GM21381 (cell line): ENCODE measurements at regions not wholly inside any gene's neighbourhood (a gene's known extent, or its start where the extent isn't known, plus 50 kb on each side); places are given as distances from the start of the nearest gene placed in this dataset.
"Not testable (repeated sequence)": the region's sequence is repeated elsewhere in the genome, so short reads cannot be mapped to it uniquely, and the experiment has no call there.

ENCODE experiments used
- ATAC-seq: cut with Tn5 transposase; IDR thresholded peaks from one replicate; pipeline ENCODE4 v1.9.1; 2021; ENCODE audit warnings: mild to moderate bottlenecking, moderate library complexity; ENCODE audit not compliant: unreplicated experiment

- no peak for ATAC-seq
Observed at GRCh38 chr2:205865905-205866441, 183.7 kb downstream of the NRP2 start.

GRCh38 chr2:205865056-205865455 lies 182.8 kb downstream of the NRP2 start:
- ATAC-seq, result no peak

- no peak for ATAC-seq
Observed at GRCh38 chr2:205864491-205864890, 182.2 kb downstream of the NRP2 start.

- not testable (repeated sequence) for ATAC-seq
Observed at GRCh38 chr2:205862761-205863160, 180.5 kb downstream of the NRP2 start.

- ATAC-seq, result no peak
Observed at GRCh38 chr2:205860885-205861284, 178.6 kb downstream of the NRP2 start.

- ATAC-seq, result no peak
Observed at GRCh38 chr2:205860181-205860580, 177.9 kb downstream of the NRP2 start.

- no peak for ATAC-seq
Observed at GRCh38 chr2:205858881-205859441, 176.7 kb downstream of the NRP2 start.

- no peak for ATAC-seq
Observed at GRCh38 chr2:205858275-205858674, 176.0 kb downstream of the NRP2 start.

- ATAC-seq, result no peak
Observed at GRCh38 chr2:205857520-205858237, 175.4 kb downstream of the NRP2 start.

GRCh38 chr2:205852457-205852856 lies 170.2 kb downstream of the NRP2 start:
- no peak for ATAC-seq

GRCh38 chr2:205850611-205851010 lies 168.3 kb downstream of the NRP2 start:
- no peak for ATAC-seq

- ATAC-seq, result no peak
Observed at GRCh38 chr2:205850132-205850531, 167.8 kb downstream of the NRP2 start.

- ATAC-seq, result no peak
Observed at GRCh38 chr2:205849136-205849535, 166.8 kb downstream of the NRP2 start.

GRCh38 chr2:205848601-205849000 lies 166.3 kb downstream of the NRP2 start:
- no peak for ATAC-seq
